H1 (cell line): ENCODE measurements at regions not wholly inside any gene's neighbourhood (a gene's known extent, or its start where the extent isn't known, plus 50 kb on each side); places are given as distances from the start of the nearest gene placed in this dataset.

Experiments used
- CTCF ChIA-PET: fragments of 300-600 bp; sonication (Branson Sonifier 250); formaldehyde crosslinking; loops from one replicate; lab custom pipeline; 2021; ENCODE audit not compliant: partially characterized antibody; lab: Charles Lee
- POLR2A ChIA-PET: fragments of 300-600 bp; sonication (Branson Sonifier 250); formaldehyde crosslinking; loops from one replicate; lab custom pipeline; 2021; ENCODE audit warnings: inconsistent platforms; ENCODE audit not compliant: partially characterized antibody; lab: Charles Lee
- DNase-seq, 2 experiments: peaks; one replicate each; pipeline versions ENCODE4 v3.0.0 to v3.0.0-alpha.2; 2010 to 2022; ENCODE audit warnings: low spot score in 2 of 2, low read depth in 1 of 2, mixed read lengths in 1 of 2
- FAIRE-seq: peaks from 2 replicates; lab custom pipeline; 2011; peaks lifted over from hg19 to GRCh38; lab: Jason Lieb, UNC
- H2AFZ ChIP-seq: 2 replicates; pipeline ENCODE4 v1.8.1; 2012; ENCODE audit warnings: low read length, inconsistent platforms
- H2AK5ac ChIP-seq: 2 replicates; pipeline ENCODE4 v1.6.1; 2013; ENCODE audit warnings: low read depth, low read length
- H2BK120ac ChIP-seq: replicated peaks from 2 replicates; pipeline ENCODE3; 2013; ENCODE audit warnings: low read depth, low read length, inconsistent platforms
- H2BK12ac ChIP-seq: 2 replicates; pipeline ENCODE4 v1.6.1; 2013; ENCODE audit warnings: low read depth, low read length
- H2BK15ac ChIP-seq: 2 replicates; pipeline ENCODE4 v1.6.1; 2013; ENCODE audit warnings: low read length
- H2BK20ac ChIP-seq: 2 replicates; pipeline ENCODE4 v1.6.1; 2013; ENCODE audit warnings: low read length
- H2BK5ac ChIP-seq: 2 replicates; pipeline ENCODE4 v1.6.1; 2013; ENCODE audit warnings: low read depth, low read length
- H3K14ac ChIP-seq: 2 replicates; pipeline ENCODE4 v1.6.1; 2013; ENCODE audit warnings: inconsistent platforms; ENCODE audit not compliant: insufficient read length
- H3K18ac ChIP-seq: 2 replicates; pipeline ENCODE4 v1.6.1; 2013; ENCODE audit warnings: low read length; ENCODE audit errors: extremely low read depth
- H3K23ac ChIP-seq: 2 replicates; pipeline ENCODE4 v1.6.1; 2013; ENCODE audit warnings: inconsistent platforms; ENCODE audit not compliant: insufficient read length
- H3K23me2 ChIP-seq: 2 replicates; pipeline ENCODE4 v1.6.1; 2013; ENCODE audit warnings: low read depth, low read length
- H3K27ac ChIP-seq: 2 replicates; pipeline ENCODE4 v1.6.1; 2011; ENCODE audit warnings: low read depth, low read length, inconsistent platforms
- H3K27me3 ChIP-seq, 4 experiments: replicated peaks in 1 of 4; 1 replicate in 1 of 4; 2 replicates in 3 of 4; pipeline versions ENCODE4 v1.6.1 to v1.8.1; 2011 to 2013; ENCODE audit warnings: low read length in 3 of 4, mild to moderate bottlenecking in 3 of 4, inconsistent platforms in 2 of 4, mixed read lengths in 2 of 4, moderate library complexity in 1 of 4; ENCODE audit not compliant: control insufficient read depth in 3 of 4, insufficient read depth in 3 of 4; ENCODE audit errors: extremely low read depth in 1 of 4
- H3K36me3 ChIP-seq, 4 experiments: 2 replicates each; pipeline versions ENCODE4 v1.6.1 to v1.8.1; 2011 to 2013; ENCODE audit warnings: mild to moderate bottlenecking in 4 of 4, low read length in 3 of 4, moderate library complexity in 2 of 4, control low read depth in 1 of 4, inconsistent platforms in 1 of 4; ENCODE audit not compliant: insufficient read depth in 4 of 4, control insufficient read depth in 2 of 4
- H3K4ac ChIP-seq: replicated peaks from 2 replicates; pipeline ENCODE3; 2013; ENCODE audit warnings: low read length, low read depth, mixed read lengths, inconsistent platforms; ENCODE audit not compliant: insufficient read length
- H3K4me1 ChIP-seq, 4 experiments: replicated peaks in 1 of 4; 1 replicate in 1 of 4; 2 replicates in 3 of 4; pipeline versions ENCODE4 v1.6.1 to v1.8.1; 2011 to 2013; ENCODE audit warnings: low read length in 3 of 4, inconsistent platforms in 2 of 4, mixed read lengths in 1 of 4; ENCODE audit not compliant: insufficient read depth in 4 of 4, control insufficient read depth in 3 of 4
- H3K4me2 ChIP-seq, 2 experiments: 2 replicates each; pipeline versions ENCODE4 v1.6.1 to v1.8.1; 2011 to 2013; ENCODE audit warnings: low read depth in 2 of 2, low read length in 2 of 2, control low read depth in 1 of 2, inconsistent platforms in 1 of 2, mild to moderate bottlenecking in 1 of 2; ENCODE audit not compliant: insufficient read depth in 1 of 2
- H3K4me3 ChIP-seq, 4 experiments: fragments of 200-600, 300-600 bp in 1 of 4; sonication (generic), shearing (Covaris generic), sonication (Bioruptor Twin) in 1 of 4; 2 replicates each; pipeline versions ENCODE4 v1.5.1 to v1.8.1; 2011 to 2016; ENCODE audit warnings: low read length in 4 of 4, low read depth in 3 of 4, control low read depth in 2 of 4, inconsistent platforms in 2 of 4, mild to moderate bottlenecking in 2 of 4, mixed read lengths in 1 of 4, moderate library complexity in 1 of 4; ENCODE audit not compliant: insufficient read depth in 2 of 4; ENCODE audit errors: extremely low read depth in 1 of 4
- H3K56ac ChIP-seq: replicated peaks from 2 replicates; pipeline ENCODE3; 2013; ENCODE audit warnings: low read depth, mild to moderate bottlenecking, mixed read lengths, low read length, inconsistent platforms; ENCODE audit not compliant: insufficient read length
- H3K79me1 ChIP-seq: 2 replicates; pipeline ENCODE4 v1.6.1; 2013; ENCODE audit warnings: low read depth, low read length, control low read depth
- H3K79me2 ChIP-seq, 2 experiments: 2 replicates each; pipeline versions ENCODE4 v1.6.1 to v1.8.1; 2012 to 2013; ENCODE audit warnings: low read length in 2 of 2, mild to moderate bottlenecking in 2 of 2, inconsistent platforms in 1 of 2; ENCODE audit not compliant: insufficient read depth in 2 of 2, control insufficient read depth in 1 of 2
- H3K9ac ChIP-seq, 4 experiments: replicated peaks in 1 of 4; 1 replicate in 1 of 4; 2 replicates in 3 of 4; pipeline versions ENCODE4 v1.6.1 to v1.8.1; 2011 to 2013; ENCODE audit warnings: low read depth in 3 of 4, low read length in 3 of 4, control low read depth in 2 of 4, mild to moderate bottlenecking in 2 of 4, moderate library complexity in 2 of 4, inconsistent platforms in 1 of 4; ENCODE audit errors: extremely low read depth in 1 of 4
- H3K9me3 ChIP-seq, 2 experiments: 2 replicates each; pipeline versions ENCODE4 v1.6.1 to v1.8.1; 2012 to 2013; ENCODE audit warnings: mild to moderate bottlenecking in 2 of 2, moderate library complexity in 2 of 2, control low read depth in 1 of 2, inconsistent platforms in 1 of 2, low read depth in 1 of 2, low read length in 1 of 2, mixed read lengths in 1 of 2; ENCODE audit not compliant: insufficient read depth in 2 of 2
- H4K20me1 ChIP-seq, 2 experiments: replicated peaks in 1 of 2; 2 replicates each; pipeline versions ENCODE3 to v1.8.1; 2011 to 2013; ENCODE audit warnings: inconsistent platforms in 2 of 2, low read length in 2 of 2, mild to moderate bottlenecking in 1 of 2; ENCODE audit not compliant: insufficient read depth in 2 of 2, control insufficient read depth in 1 of 2
- H4K5ac ChIP-seq: 2 replicates; pipeline ENCODE4 v1.6.1; 2013; ENCODE audit warnings: low read length, low read depth, mixed read lengths, inconsistent platforms; ENCODE audit not compliant: insufficient read length
- H4K8ac ChIP-seq: 2 replicates; pipeline ENCODE4 v1.8.0; 2013; ENCODE audit warnings: mild to moderate bottlenecking, moderate library complexity, low read length, inconsistent platforms; ENCODE audit not compliant: insufficient read depth; ENCODE audit errors: extremely low read depth
- H4K91ac ChIP-seq: replicated peaks from 2 replicates; pipeline ENCODE3; 2013; ENCODE audit warnings: low read length, mixed read lengths, inconsistent platforms; ENCODE audit not compliant: insufficient read length
- ATF2 ChIP-seq: IDR thresholded peaks from 2 replicates; pipeline ENCODE4 v1.6.1; 2012; ENCODE audit warnings: low read length, inconsistent platforms
- BRCA1 ChIP-seq: IDR thresholded peaks from 2 replicates; pipeline ENCODE4 v1.6.1; 2012; ENCODE audit warnings: low read depth, low read length, improper control_type of control experiment
- CBX8 ChIP-seq: fragments of 300-800, 300-1000 bp; sonication (generic); IDR thresholded peaks from 2 replicates; pipeline ENCODE4 v1.7.1; 2016; ENCODE audit warnings: low read depth, low read length, borderline replicate concordance
- CHD2 ChIP-seq: IDR thresholded peaks from 2 replicates; pipeline ENCODE4 v1.6.1; 2012; ENCODE audit warnings: low read length, improper control_type of control experiment
- KDM1A ChIP-seq: fragments of 200-600, 300-600 bp; sonication (generic); IDR thresholded peaks from 2 replicates; pipeline ENCODE4 v1.7.1; 2016; ENCODE audit warnings: mild to moderate bottlenecking, low read length, borderline replicate concordance
- KDM4A ChIP-seq: IDR thresholded peaks from one replicate; pipeline ENCODE4 v1.7.1; 2012; ENCODE audit warnings: low read depth, mild to moderate bottlenecking, moderate library complexity, low read length, inconsistent platforms; ENCODE audit not compliant: severe bottlenecking
- POLR2A ChIP-seq, 2 experiments: IDR thresholded peaks; 1 replicate in 1 of 2; 2 replicates in 1 of 2; pipeline ENCODE4 v1.6.1; 2011; ENCODE audit warnings: low read depth in 2 of 2, low read length in 2 of 2, mild to moderate bottlenecking in 2 of 2; ENCODE audit errors: control extremely low read depth in 1 of 2
- POLR2AphosphoS5 ChIP-seq: IDR thresholded peaks from 2 replicates; pipeline ENCODE4 v1.6.1; 2011; ENCODE audit warnings: low read depth, low read length
- SP2 ChIP-seq: IDR thresholded peaks from 2 replicates; pipeline ENCODE4 v1.6.1; 2012; ENCODE audit warnings: mild to moderate bottlenecking, low read length, inconsistent platforms
- TAF7 ChIP-seq: optimal IDR thresholded peaks from 2 replicates; pipeline ENCODE3; 2011; ENCODE audit warnings: low read depth, mild to moderate bottlenecking, inconsistent platforms, low read length, moderate library complexity, borderline replicate concordance
- TEAD4 ChIP-seq: IDR thresholded peaks from 2 replicates; pipeline ENCODE4 v1.6.1; 2012; ENCODE audit warnings: low read depth, low read length, inconsistent platforms, mixed read lengths
- WGBS, 2 experiments: shearing (Covaris generic) in 1 of 2; methylation state at CpG; one replicate each; pipeline versions ENCODE4 v1.1.6 to v1.1.7; 2013 to 2015; ENCODE audit warnings: low lambda C conversion rate in 2 of 2, mixed read lengths in 2 of 2, inconsistent platforms in 1 of 2, low coverage in 1 of 2, missing lambda C conversion rate in 1 of 2; ENCODE audit not compliant: insufficient replicate concordance in 2 of 2, insufficient coverage in 1 of 2, insufficient read length in 1 of 2; ENCODE audit errors: extremely low coverage in 1 of 2, missing lambda C conversion rate in 1 of 2; 5-methylcytosine and 5-hydroxymethylcytosine counted together
- TF ChIP-seq, protein P1 (sequence below): IDR thresholded peaks from 2 replicates; pipeline ENCODE4 v1.6.1; 2011; ENCODE audit warnings: low read length, improper control_type of control experiment

DNA sequence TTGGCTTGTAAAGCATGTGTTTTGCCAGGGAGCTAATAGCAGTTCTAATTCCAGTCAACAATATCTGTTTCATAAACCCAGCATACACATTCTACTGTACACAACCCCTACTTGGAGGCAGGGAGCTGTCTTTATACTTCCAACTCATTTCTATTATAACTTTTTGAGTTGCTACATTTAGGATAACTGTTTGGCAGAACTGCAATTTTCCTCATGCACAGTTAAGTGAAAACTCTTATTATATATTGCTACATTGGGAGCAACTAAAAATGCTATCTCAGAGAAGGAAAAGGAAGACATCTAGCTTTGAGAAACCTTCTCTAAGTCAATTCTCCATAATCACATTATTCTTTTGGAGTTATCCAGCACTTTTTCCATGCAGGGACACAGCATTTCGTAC lies 480.2 kb downstream of the RPS29 start:
- no peak for FAIRE-seq
- TF ChIP-seq POLR2AphosphoS5: no peak
- no peak for TF ChIP-seq KDM4A
- TF ChIP-seq BRCA1: no peak
- TF ChIP-seq KDM1A: no peak
- TF ChIP-seq POLR2A (IDR thresholded peaks at IDR 0.05; ENCODE audit: control extremely low read depth in 1 of 2, low read depth in 2 of 2, low read length in 2 of 2): no peak
- TF ChIP-seq CHD2: no peak
- TF ChIP-seq TAF7: no peak
- no peak for TF ChIP-seq ATF2
- TF ChIP-seq SP2: no peak
- TF ChIP-seq TEAD4: no peak
- TF ChIP-seq, protein P1, sequence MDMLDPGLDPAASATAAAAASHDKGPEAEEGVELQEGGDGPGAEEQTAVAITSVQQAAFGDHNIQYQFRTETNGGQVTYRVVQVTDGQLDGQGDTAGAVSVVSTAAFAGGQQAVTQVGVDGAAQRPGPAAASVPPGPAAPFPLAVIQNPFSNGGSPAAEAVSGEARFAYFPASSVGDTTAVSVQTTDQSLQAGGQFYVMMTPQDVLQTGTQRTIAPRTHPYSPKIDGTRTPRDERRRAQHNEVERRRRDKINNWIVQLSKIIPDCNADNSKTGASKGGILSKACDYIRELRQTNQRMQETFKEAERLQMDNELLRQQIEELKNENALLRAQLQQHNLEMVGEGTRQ: no peak
- TF ChIP-seq CBX8: no peak

More for the DNA sequence above, 480.2 kb downstream of the RPS29 start:
- Histone ChIP-seq H2AK5ac (no peak overlapping the region), H2BK20ac (no peak overlapping the region), H3K23ac (no peak overlapping the region), H2AFZ (no peak overlapping the region), H4K8ac (no peak overlapping the region), H2BK15ac (no peak overlapping the region), H3K36me3 (no peaks in the 10 kb centered on the region), H4K5ac (no peak overlapping the region), H3K4ac (no peak overlapping the region), H3K9me3 (no peaks in the 10 kb centered on the region), H3K9ac (no peak overlapping the region), H3K4me2 (no peak overlapping the region), H2BK5ac (no peak overlapping the region), H2BK120ac (no peak overlapping the region), H4K91ac (no peak overlapping the region), H2BK12ac (no peak overlapping the region), H4K20me1 (no peaks in the 10 kb centered on the region), H3K56ac (no peak overlapping the region), H3K18ac (no peak overlapping the region), H3K14ac (no peak overlapping the region), H3K79me2 (no peaks in the 10 kb centered on the region), H3K23me2 (no peaks in the 10 kb centered on the region), H3K4me3 (no peak overlapping the region), H3K27ac (no peak overlapping the region), H3K4me1 (no peaks in the 10 kb centered on the region), H3K79me1 (no peaks in the 10 kb centered on the region), H3K27me3 (no peaks in the 10 kb centered on the region)
- CTCF ChIA-PET: no interaction called here
- DNase-seq: no peak
- WGBS, 2 experiments: 75% methylated on average over 1 of the region's 1 CpG; no CpG with 5 or more reads in 1 of the 2 experiments
- POLR2A ChIA-PET: no interaction called here
